Body of pancreas (tissue), 4 donors: ENCODE measurements at regions not wholly inside any gene's neighbourhood (a gene's known extent, or its start where the extent isn't known, plus 50 kb on each side); places are given as distances from the start of the nearest gene placed in this dataset.

Experiments
- POLR2A ChIP-seq, 3 donors: fragments of 450-650 bp; IDR thresholded peaks; one replicate each; pipeline ENCODE4 v1.6.1; 2016; ENCODE audit warnings: antibody characterized with exemption in 3 of 3, mild to moderate bottlenecking in 2 of 3
- TF ChIP-seq, protein P1 (sequence below), 7 experiments: fragments of 450-650 bp in 4 of 7; fragments of 200-600 bp in 3 of 7; sonication (generic) in 3 of 7; IDR thresholded peaks; one replicate each; pipeline ENCODE4 v1.5.1; 2016 to 2019; ENCODE audit warnings: antibody characterized with exemption in 7 of 7

DNA sequence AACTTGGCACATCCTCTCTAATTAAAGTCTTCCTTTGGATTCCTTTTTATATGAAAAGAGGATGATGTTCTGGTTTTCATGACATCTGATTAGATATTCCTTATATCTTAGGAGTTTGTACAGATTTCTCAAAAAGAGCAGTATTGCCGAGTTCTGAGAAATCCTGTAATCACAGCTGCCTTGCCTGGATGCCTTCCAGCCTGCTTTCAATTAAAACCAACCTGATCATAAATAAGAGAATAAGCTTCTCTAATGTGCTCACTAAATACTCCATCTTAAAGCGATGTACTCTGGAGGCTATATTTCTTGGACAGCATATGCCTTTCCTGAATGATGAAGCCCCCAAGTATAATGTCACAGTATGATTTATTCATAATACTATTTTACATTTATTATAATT is 1203.8 kb upstream of the PIK3C3 start:
- TF ChIP-seq, protein P1, sequence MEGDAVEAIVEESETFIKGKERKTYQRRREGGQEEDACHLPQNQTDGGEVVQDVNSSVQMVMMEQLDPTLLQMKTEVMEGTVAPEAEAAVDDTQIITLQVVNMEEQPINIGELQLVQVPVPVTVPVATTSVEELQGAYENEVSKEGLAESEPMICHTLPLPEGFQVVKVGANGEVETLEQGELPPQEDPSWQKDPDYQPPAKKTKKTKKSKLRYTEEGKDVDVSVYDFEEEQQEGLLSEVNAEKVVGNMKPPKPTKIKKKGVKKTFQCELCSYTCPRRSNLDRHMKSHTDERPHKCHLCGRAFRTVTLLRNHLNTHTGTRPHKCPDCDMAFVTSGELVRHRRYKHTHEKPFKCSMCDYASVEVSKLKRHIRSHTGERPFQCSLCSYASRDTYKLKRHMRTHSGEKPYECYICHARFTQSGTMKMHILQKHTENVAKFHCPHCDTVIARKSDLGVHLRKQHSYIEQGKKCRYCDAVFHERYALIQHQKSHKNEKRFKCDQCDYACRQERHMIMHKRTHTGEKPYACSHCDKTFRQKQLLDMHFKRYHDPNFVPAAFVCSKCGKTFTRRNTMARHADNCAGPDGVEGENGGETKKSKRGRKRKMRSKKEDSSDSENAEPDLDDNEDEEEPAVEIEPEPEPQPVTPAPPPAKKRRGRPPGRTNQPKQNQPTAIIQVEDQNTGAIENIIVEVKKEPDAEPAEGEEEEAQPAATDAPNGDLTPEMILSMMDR (IDR thresholded peaks at IDR 0.05): no peak
- no peak for TF ChIP-seq POLR2A (IDR thresholded peaks at IDR 0.05)
